Thyroid gland (tissue), 4 donors: ENCODE measurements at regions not wholly inside any gene's neighbourhood (a gene's known extent, or its start where the extent isn't known, plus 50 kb on each side); places are given as distances from the start of the nearest gene placed in this dataset.

Source experiments
- POLR2A ChIP-seq, 2 donors: fragments of 450-650 bp; IDR thresholded peaks; one replicate each; pipeline ENCODE4 v1.6.1; 2017; ENCODE audit warnings: antibody characterized with exemption in 2 of 2, mild to moderate bottlenecking in 2 of 2, moderate library complexity in 1 of 2
- TF ChIP-seq, protein P1 (sequence below), 6 experiments: fragments of 200-600 bp in 3 of 6; fragments of 450-650 bp in 3 of 6; sonication (generic) in 3 of 6; IDR thresholded peaks; one replicate each; pipeline ENCODE4 v1.5.1; 2016 to 2019; ENCODE audit warnings: antibody characterized with exemption in 6 of 6, mild to moderate bottlenecking in 2 of 6, inconsistent platforms in 1 of 6, moderate library complexity in 1 of 6

- TF ChIP-seq, protein P1, sequence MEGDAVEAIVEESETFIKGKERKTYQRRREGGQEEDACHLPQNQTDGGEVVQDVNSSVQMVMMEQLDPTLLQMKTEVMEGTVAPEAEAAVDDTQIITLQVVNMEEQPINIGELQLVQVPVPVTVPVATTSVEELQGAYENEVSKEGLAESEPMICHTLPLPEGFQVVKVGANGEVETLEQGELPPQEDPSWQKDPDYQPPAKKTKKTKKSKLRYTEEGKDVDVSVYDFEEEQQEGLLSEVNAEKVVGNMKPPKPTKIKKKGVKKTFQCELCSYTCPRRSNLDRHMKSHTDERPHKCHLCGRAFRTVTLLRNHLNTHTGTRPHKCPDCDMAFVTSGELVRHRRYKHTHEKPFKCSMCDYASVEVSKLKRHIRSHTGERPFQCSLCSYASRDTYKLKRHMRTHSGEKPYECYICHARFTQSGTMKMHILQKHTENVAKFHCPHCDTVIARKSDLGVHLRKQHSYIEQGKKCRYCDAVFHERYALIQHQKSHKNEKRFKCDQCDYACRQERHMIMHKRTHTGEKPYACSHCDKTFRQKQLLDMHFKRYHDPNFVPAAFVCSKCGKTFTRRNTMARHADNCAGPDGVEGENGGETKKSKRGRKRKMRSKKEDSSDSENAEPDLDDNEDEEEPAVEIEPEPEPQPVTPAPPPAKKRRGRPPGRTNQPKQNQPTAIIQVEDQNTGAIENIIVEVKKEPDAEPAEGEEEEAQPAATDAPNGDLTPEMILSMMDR (IDR thresholded peaks at IDR 0.05), result no peak
- no peak for TF ChIP-seq POLR2A (IDR thresholded peaks at IDR 0.05)
Observed at GRCh38 chr7:33814936-33815335, 90.4 kb upstream of the BMPER start.
